HCT116 (cell line): ENCODE measurements at regions not wholly inside any gene's neighbourhood (a gene's known extent, or its start where the extent isn't known, plus 50 kb on each side); places are given as distances from the start of the nearest gene placed in this dataset.

ENCODE experiments used
- ATAC-seq: fragments of 200-7000 bp; cut with Tn5 transposase; 2 replicates; pipeline ENCODE4 v1.9.1; 2020; ENCODE audit warnings: mild to moderate bottlenecking, moderate library complexity
- BruUV-seq: library from RNA; stranded (reverse); fragments of 400-500 nt; replicated peaks from 2 replicates; lab custom pipeline; 2021; lab: Mats Ljungman, UMichigan
- CTCF ChIA-PET: fragments of 300-600 bp; sonication (Branson Sonifier 250); formaldehyde crosslinking; loops from one replicate; lab custom pipeline; 2021; ENCODE audit warnings: antibody characterized with exemption; lab: Charles Lee
- POLR2A ChIA-PET: fragments of 300-600, 350-600 bp; sonication (Branson Sonifier 250); formaldehyde crosslinking; loops from one replicate; lab custom pipeline; 2021; ENCODE audit warnings: antibody characterized with exemption; lab: Charles Lee
- RAD21 ChIA-PET, 2 experiments: fragments of 300-600 bp; sonication (Branson Sonifier 250); formaldehyde crosslinking; loops; one replicate each; lab custom pipeline; 2023; ENCODE audit warnings: low total read pairs in 2 of 2; ENCODE audit not compliant: uncharacterized antibody in 2 of 2, unreplicated experiment in 2 of 2, low non-redundant PET in 1 of 2; lab: Charles Lee
- DNase-seq: peaks from one replicate; pipeline ENCODE4 v3.0.0-alpha.2; 2010; ENCODE audit warnings: low read depth, low spot score
- H2AFZ ChIP-seq: fragments of 200-600 bp; shearing (Covaris generic), sonication (generic); 2 replicates; pipeline ENCODE4 v1.6.1; 2017; ENCODE audit warnings: low read depth, mixed run types, mixed read lengths, antibody characterized with exemption, low read length; ENCODE audit not compliant: poor library complexity, severe bottlenecking
- H3K27ac ChIP-seq: 2 replicates; pipeline ENCODE4 v1.5.1; 2012; ENCODE audit warnings: low read depth, low read length
- H3K27me3 ChIP-seq: fragments of 200-600 bp; sonication (generic); 2 replicates; pipeline ENCODE4 v1.6.1; 2016; ENCODE audit warnings: mixed run types, low read length, mixed read lengths; ENCODE audit not compliant: insufficient read depth
- H3K36me3 ChIP-seq, 2 experiments: fragments of 200-500 bp in 1 of 2; fragments of 200-600 bp in 1 of 2; sonication (Bioruptor generic) in 1 of 2; sonication (generic) in 1 of 2; 2 replicates each; pipeline versions ENCODE4 v1.5.1 to v1.6.1; 2014 to 2016; ENCODE audit warnings: low read length in 2 of 2, inconsistent platforms in 1 of 2, mixed read lengths in 1 of 2, mixed run types in 1 of 2; ENCODE audit not compliant: insufficient read depth in 2 of 2, control insufficient read depth in 1 of 2
- H3K4me1 ChIP-seq, 2 experiments: fragments of 200-600 bp in 1 of 2; sonication (generic) in 1 of 2; 2 replicates each; pipeline versions ENCODE4 v1.5.1 to v1.6.1; 2012 to 2017; ENCODE audit warnings: low read length in 2 of 2, inconsistent platforms in 1 of 2, mild to moderate bottlenecking in 1 of 2, mixed read lengths in 1 of 2, mixed run types in 1 of 2, moderate library complexity in 1 of 2; ENCODE audit not compliant: insufficient read depth in 2 of 2, control insufficient read depth in 1 of 2
- H3K4me2 ChIP-seq: fragments of 200-600 bp; sonication (generic); 2 replicates; pipeline ENCODE4 v1.6.1; 2017; ENCODE audit warnings: mixed run types, low read length, mixed read lengths
- H3K4me3 ChIP-seq, 2 experiments: fragments of 200-600 bp in 1 of 2; sonication (generic) in 1 of 2; replicated peaks in 1 of 2; 2 replicates each; pipeline ENCODE4 v1.5.1; 2011 to 2016; ENCODE audit warnings: low read length in 2 of 2, control low read depth in 1 of 2, low read depth in 1 of 2, mild to moderate bottlenecking in 1 of 2, mixed read lengths in 1 of 2, mixed run types in 1 of 2
- H3K79me2 ChIP-seq: fragments of 200-600 bp; sonication (generic); 2 replicates; pipeline ENCODE4 v1.6.1; 2017; ENCODE audit warnings: mild to moderate bottlenecking, mixed run types, low read length, moderate library complexity, mixed read lengths; ENCODE audit not compliant: insufficient read depth
- H3K9ac ChIP-seq: fragments of 200-600 bp; sonication (generic); 2 replicates; pipeline ENCODE4 v1.6.1; 2016; ENCODE audit warnings: low read length, mixed read lengths
- H3K9me2 ChIP-seq: fragments of 200-600 bp; sonication (generic), shearing (Covaris generic); 2 replicates; pipeline ENCODE4 v1.6.1; 2017; ENCODE audit warnings: mixed run types, mild to moderate bottlenecking, moderate library complexity; ENCODE audit not compliant: insufficient read depth
- H3K9me3 ChIP-seq, 2 experiments: fragments of 200-500 bp in 1 of 2; fragments of 200-600 bp in 1 of 2; sonication (Bioruptor generic) in 1 of 2; sonication (generic) in 1 of 2; 2 replicates each; pipeline ENCODE4 v1.6.1; 2014 to 2017; ENCODE audit warnings: low read length in 2 of 2, mixed read lengths in 2 of 2, inconsistent platforms in 1 of 2, low read depth in 1 of 2, mild to moderate bottlenecking in 1 of 2, mixed run types in 1 of 2, moderate library complexity in 1 of 2; ENCODE audit not compliant: control insufficient read depth in 1 of 2, insufficient read depth in 1 of 2
- H4K20me1 ChIP-seq: fragments of 200-600 bp; sonication (generic), shearing (Covaris generic); 2 replicates; pipeline ENCODE4 v1.6.1; 2017; ENCODE audit warnings: mixed run types, mild to moderate bottlenecking, moderate library complexity; ENCODE audit not compliant: insufficient read depth
- CBX3 ChIP-seq: IDR thresholded peaks from 2 replicates; pipeline ENCODE4 v1.6.1; 2012; ENCODE audit warnings: low read depth
- CEBPB ChIP-seq: IDR thresholded peaks from 2 replicates; pipeline ENCODE4 v1.6.1; 2012; ENCODE audit warnings: low read depth
- CTCF ChIP-seq, 3 experiments: fragments of 200-600 bp in 1 of 3; sonication (generic) in 1 of 3; IDR thresholded peaks in 2 of 3; conservative IDR thresholded peaks in 1 of 3; 2 replicates each; pipeline ENCODE4 v1.5.1; 2012 to 2017; ENCODE audit warnings: low read depth in 2 of 3, low read length in 2 of 3, antibody characterized with exemption in 1 of 3, borderline replicate concordance in 1 of 3, control low read depth in 1 of 3, mild to moderate bottlenecking in 1 of 3, mixed read lengths in 1 of 3, mixed run types in 1 of 3, moderate library complexity in 1 of 3; ENCODE audit not compliant: insufficient read depth in 1 of 3
- EGR1 ChIP-seq: IDR thresholded peaks from 2 replicates; pipeline ENCODE4 v1.6.1; 2012; ENCODE audit warnings: low read depth
- ELF1 ChIP-seq: IDR thresholded peaks from 2 replicates; pipeline ENCODE4 v1.6.1; 2012; ENCODE audit warnings: low read depth, borderline replicate concordance
- EZH2 ChIP-seq: fragments of 200-600 bp; sonication (generic); IDR thresholded peaks from 2 replicates; pipeline ENCODE4 v1.6.1; 2017; ENCODE audit warnings: antibody characterized with exemption, mixed run types
- FOSL1 ChIP-seq: IDR thresholded peaks from 2 replicates; pipeline ENCODE4 v1.6.1; 2012; ENCODE audit warnings: low read depth
- MAX ChIP-seq: IDR thresholded peaks from 2 replicates; pipeline ENCODE4 v1.6.1; 2012
- POLR2A ChIP-seq: IDR thresholded peaks from 2 replicates; pipeline ENCODE4 v1.7.0; 2011; ENCODE audit warnings: borderline replicate concordance; ENCODE audit not compliant: insufficient read depth, insufficient read length; ENCODE audit errors: extremely low read depth
- POLR2AphosphoS5 ChIP-seq: IDR thresholded peaks from 2 replicates; pipeline ENCODE4 v1.6.1; 2011; ENCODE audit warnings: mild to moderate bottlenecking, low read depth, low read length, moderate library complexity
- REST ChIP-seq: IDR thresholded peaks from 2 replicates; pipeline ENCODE4 v1.6.1; 2012; ENCODE audit warnings: low read depth
- SP1 ChIP-seq: IDR thresholded peaks from 2 replicates; pipeline ENCODE4 v1.6.1; 2012; ENCODE audit warnings: low read depth
- SRF ChIP-seq: IDR thresholded peaks from 2 replicates; pipeline ENCODE4 v1.6.1; 2012; ENCODE audit warnings: low read depth
- YY1 ChIP-seq: IDR thresholded peaks from 2 replicates; pipeline ENCODE4 v1.6.1; 2011; ENCODE audit warnings: low read length, low read depth, moderate library complexity, mild to moderate bottlenecking; ENCODE audit not compliant: insufficient replicate concordance; ENCODE audit errors: extremely low read depth
- ZFX ChIP-seq: fragments of 450-650 bp; IDR thresholded peaks from 2 replicates; pipeline ENCODE4 v1.6.1; 2017
- ZNF274 ChIP-seq: fragments of 200-500 bp; sonication (Bioruptor generic); IDR thresholded peaks from 2 replicates; pipeline ENCODE4 v1.6.1; 2014; ENCODE audit warnings: mild to moderate bottlenecking, low read depth, low read length, inconsistent platforms
- intact Hi-C: fragments of 100-400 bp; cut with micrococcal nuclease; formaldehyde crosslinking; loops from 2 replicates; pipeline ENCODE4 v1.10.0; 2022
- TF ChIP-seq, protein P1 (sequence below): IDR thresholded peaks from 2 replicates; pipeline ENCODE4 v1.6.1; 2011; ENCODE audit warnings: mild to moderate bottlenecking, low read length, moderate library complexity; ENCODE audit not compliant: insufficient replicate concordance; ENCODE audit errors: extremely low read depth
- TF ChIP-seq, protein P2 (sequence below): IDR thresholded peaks from 2 replicates; pipeline ENCODE4 v1.6.1; 2012

- no peak for TF ChIP-seq CTCF (IDR thresholded peaks at IDR 0.05 in 2 of 3, conservative IDR thresholded peaks at IDR 0.05 in 1 of 3; ENCODE audit: borderline replicate concordance in 1 of 3, insufficient read depth in 1 of 3, low read depth in 2 of 3, low read length in 2 of 3)
- TF ChIP-seq ZNF274, result no peak
- TF ChIP-seq EGR1, result no peak
- TF ChIP-seq CBX3, result no peak
Observed at GRCh38 chr14:26959972-26960660, 362.3 kb upstream of the NOVA1 start (continued).

DNA sequence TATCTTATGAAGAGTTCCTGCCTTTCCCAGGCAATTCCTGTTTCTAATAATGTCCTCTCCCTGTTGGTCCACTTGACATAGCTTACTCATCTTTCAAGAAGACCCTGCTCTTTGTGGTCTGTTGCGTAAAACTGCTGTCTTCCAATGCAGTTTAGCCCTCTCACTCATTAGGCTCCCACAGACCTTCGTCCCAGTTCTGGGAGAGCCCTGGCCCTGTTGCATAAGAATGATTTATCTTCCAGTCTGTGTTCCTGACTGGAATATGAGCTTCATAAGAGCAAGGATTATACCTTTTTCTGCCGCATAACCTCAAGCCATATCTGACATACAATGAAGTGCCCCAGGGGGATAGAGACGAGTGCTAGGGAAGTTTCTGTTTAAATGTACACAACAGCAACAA lies 365.9 kb upstream of the NOVA1 start:
- Histone ChIP-seq H3K4me1 (no peaks in the 10 kb centered on the region), H2AFZ (no peak overlapping the region), H3K36me3 (no peaks in the 10 kb centered on the region; a peak in 1 of 4 replicates), H3K4me2 (no peak overlapping the region), H3K4me3 (no peak overlapping the region), H3K27ac (no peak overlapping the region), H4K20me1 (no peaks in the 10 kb centered on the region), H3K9me3 (peaks cover 10 to 34% of the 10 kb centered on the region in 2 experiments; a peak in 3 of 4 replicates), H3K9me2 (no peaks in the 10 kb centered on the region), H3K79me2 (no peaks in the 10 kb centered on the region), H3K9ac (no peak overlapping the region), H3K27me3 (no peaks in the 10 kb centered on the region)
- DNase-seq (no peak), ATAC-seq (no peak)
- RAD21 ChIA-PET, result no interaction called here
- CTCF ChIA-PET, result no interaction called here
- POLR2A ChIA-PET, result no interaction called here
- BruUV-seq, result no TSS peak
- intact Hi-C loops, result no loop called here
- no peak for TF ChIP-seq REST
- TF ChIP-seq ZFX, result no peak
- TF ChIP-seq MAX, result no peak
- TF ChIP-seq POLR2A, result no peak
- TF ChIP-seq CEBPB, result no peak
- TF ChIP-seq, protein P1, sequence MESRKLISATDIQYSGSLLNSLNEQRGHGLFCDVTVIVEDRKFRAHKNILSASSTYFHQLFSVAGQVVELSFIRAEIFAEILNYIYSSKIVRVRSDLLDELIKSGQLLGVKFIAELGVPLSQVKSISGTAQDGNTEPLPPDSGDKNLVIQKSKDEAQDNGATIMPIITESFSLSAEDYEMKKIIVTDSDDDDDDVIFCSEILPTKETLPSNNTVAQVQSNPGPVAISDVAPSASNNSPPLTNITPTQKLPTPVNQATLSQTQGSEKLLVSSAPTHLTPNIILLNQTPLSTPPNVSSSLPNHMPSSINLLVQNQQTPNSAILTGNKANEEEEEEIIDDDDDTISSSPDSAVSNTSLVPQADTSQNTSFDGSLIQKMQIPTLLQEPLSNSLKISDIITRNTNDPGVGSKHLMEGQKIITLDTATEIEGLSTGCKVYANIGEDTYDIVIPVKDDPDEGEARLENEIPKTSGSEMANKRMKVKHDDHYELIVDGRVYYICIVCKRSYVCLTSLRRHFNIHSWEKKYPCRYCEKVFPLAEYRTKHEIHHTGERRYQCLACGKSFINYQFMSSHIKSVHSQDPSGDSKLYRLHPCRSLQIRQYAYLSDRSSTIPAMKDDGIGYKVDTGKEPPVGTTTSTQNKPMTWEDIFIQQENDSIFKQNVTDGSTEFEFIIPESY, result no peak
- TF ChIP-seq YY1, result no peak
- TF ChIP-seq FOSL1, result no peak
- no peak for TF ChIP-seq POLR2AphosphoS5
- no peak for TF ChIP-seq ELF1
- no peak for TF ChIP-seq EZH2
- TF ChIP-seq SRF, result no peak
- no peak for TF ChIP-seq SP1
- TF ChIP-seq, protein P2, sequence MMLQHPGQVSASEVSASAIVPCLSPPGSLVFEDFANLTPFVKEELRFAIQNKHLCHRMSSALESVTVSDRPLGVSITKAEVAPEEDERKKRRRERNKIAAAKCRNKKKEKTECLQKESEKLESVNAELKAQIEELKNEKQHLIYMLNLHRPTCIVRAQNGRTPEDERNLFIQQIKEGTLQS, result no peak
